GM21786 (cell line): ENCODE measurements at regions not wholly inside any gene's neighbourhood (a gene's known extent, or its start where the extent isn't known, plus 50 kb on each side); places are given as distances from the start of the nearest gene placed in this dataset.
"Not testable (repeated sequence)": the region's sequence is repeated elsewhere in the genome, so short reads cannot be mapped to it uniquely, and the experiment has no call there.

Source experiments
- ATAC-seq: cut with Tn5 transposase; IDR thresholded peaks from one replicate; pipeline ENCODE4 v1.9.1; 2021; ENCODE audit not compliant: unreplicated experiment

DNA sequence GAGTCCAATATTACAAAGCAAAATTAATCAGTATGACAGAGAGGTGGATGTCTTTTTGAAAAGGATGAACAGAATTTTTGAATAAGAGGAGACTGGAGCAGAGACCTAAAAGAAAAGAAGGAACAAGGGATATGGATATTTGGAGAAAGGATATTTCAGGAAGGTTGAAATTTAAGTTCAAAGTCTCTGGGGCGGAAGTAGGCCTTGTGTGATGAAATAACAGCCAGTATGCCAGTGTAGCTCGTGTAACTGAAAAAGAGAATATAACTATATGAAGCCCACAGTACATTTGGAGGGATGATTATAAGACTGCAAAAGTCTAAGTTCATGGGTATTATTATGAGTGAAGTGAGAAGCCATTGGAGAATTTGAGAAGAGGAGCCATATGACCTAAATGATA is 766.7 kb downstream of the GBE1 start:
- no peak for ATAC-seq

DNA sequence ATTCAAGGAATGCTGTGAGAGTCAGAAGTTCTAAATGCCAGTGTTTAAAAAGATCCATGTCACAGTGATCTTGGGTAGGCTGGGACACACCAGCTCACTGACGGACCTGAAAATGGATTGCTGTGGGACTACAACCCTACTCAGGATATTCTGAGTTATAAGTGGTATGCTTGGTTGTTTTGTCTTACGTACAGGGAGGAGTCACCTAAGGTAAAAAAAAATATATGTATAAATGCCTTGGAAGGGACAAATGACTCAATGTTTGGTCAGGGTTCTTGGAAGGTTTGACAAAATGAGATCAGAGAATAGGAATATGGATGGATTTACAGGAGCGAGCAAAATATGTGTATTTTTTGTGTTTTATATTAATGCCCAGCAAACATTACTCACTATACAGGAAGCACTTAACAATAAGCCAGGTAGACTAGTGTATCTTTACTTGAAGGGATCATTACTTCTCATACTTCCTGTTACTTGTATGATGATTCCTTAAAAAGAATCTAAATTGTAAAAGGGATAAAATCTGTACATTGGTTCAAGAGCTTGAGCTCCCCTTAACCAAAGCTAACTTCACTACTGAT is 767.3 kb downstream of the GBE1 start:
- no peak for ATAC-seq

- peak; percentile 79 for ATAC-seq
These were observed 768.1 kb downstream of the GBE1 start for GRCh38 chr3:80993241-80993945.

- no peak for ATAC-seq
These were observed 777.7 kb downstream of the GBE1 start for GRCh38 chr3:80983753-80984152.

- ATAC-seq, result no peak
These were observed 783.1 kb downstream of the GBE1 start for GRCh38 chr3:80978216-80978969.

DNA sequence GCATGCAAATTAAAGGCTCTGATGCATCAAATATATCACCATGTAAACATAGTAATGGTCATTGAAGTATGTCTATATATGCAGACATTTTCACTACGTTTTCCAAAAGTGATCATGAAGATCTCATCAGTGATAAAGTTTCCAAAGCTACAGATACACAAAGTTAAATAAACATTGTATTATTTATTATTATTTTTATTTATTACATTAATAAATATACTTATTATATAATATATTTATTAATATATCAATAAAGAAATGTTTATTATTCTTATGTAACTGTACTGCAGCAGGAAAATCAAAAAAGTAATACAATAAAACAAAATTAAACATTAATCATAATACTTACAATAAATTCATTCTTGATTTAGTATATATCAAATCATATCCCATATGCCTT is 791.2 kb downstream of the GBE1 start:
- ATAC-seq, result no peak

GRCh38 chr3:80929576-80929975 is 831.9 kb downstream of the GBE1 start:
- no peak for ATAC-seq

- ATAC-seq, result no peak
These were observed 846.6 kb downstream of the GBE1 start for GRCh38 chr3:80914854-80915253.

GRCh38 chr3:80898211-80898610 is 863.2 kb downstream of the GBE1 start:
- no peak for ATAC-seq

GRCh38 chr3:80897005-80897404 is 864.4 kb downstream of the GBE1 start:
- ATAC-seq, result not testable (repeated sequence)

- no peak for ATAC-seq
These were observed 870.9 kb downstream of the GBE1 start for GRCh38 chr3:80890571-80890970.

DNA sequence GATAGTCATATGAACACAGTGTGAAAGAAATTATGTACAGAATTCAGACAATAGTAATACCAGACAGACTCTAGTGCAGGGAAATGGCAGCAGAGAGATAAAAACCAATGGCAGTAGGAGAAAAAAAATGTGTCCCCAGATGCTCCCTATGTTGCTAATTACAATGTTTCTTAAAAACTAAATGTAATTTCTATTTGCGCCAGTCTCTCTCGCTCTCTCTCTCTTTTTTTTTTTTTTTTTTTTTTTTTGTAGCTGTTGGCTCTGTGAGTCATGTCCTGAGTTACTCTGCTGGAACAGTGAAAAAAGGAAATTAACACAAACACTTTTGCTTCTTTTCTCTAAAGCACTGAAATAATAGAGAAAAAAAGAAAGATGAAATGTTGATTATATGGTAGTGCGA is 871.9 kb downstream of the GBE1 start:
- no peak for ATAC-seq

DNA sequence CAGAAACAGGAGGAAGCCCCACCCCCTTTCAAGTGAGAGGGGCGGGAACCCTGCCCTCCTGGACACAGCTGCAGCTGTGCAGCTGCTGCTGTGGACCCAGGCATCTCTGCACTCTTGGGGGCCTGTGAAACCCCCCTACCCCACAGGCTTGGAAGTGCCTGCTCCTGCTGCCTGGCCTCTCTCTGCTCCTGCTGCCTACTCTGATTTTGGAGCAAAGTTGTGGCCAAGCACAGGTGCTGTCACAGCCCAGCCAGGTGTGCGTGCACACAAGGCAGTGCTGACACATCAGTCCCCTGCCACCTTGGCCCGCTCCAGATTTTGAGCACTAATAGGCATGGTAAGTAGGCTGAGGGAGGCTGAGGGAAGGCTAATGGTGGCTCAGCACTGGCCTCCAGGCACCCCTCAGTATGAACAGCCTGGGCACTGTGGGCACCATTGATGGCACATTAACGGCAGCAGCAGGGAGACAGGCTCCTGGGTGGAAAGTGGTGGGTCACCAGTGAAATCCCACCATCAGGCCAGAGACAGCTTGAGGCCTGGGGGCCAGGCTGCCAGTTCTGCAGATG is 890.9 kb downstream of the GBE1 start:
- ATAC-seq, result no peak

- no peak for ATAC-seq
These were observed 906.0 kb downstream of the GBE1 start for GRCh38 chr3:80855482-80855881.

- ATAC-seq, result no peak
These were observed 925.0 kb downstream of the GBE1 start for GRCh38 chr3:80836395-80836794.

GRCh38 chr3:80807577-80807976 is 953.9 kb downstream of the GBE1 start:
- no peak for ATAC-seq

- ATAC-seq, result no peak
These were observed 954.8 kb downstream of the GBE1 start for GRCh38 chr3:80806673-80807072.

DNA sequence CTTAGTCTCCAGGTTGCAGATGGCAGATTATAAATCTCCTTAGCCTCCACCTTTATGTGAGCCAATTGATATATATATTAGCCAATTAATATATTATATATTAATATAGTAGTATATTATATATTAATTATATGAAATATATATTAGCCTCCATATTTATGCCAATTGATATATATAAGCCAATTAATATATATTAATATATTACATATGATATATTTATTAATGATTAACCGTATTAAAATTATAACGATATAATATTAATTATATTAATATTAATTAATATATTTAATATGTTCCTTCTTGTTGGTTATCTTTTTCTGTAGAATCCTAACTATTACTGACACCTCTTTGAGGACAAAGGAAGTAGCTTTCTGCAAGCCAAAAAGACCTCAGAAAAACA is 972.5 kb downstream of the GBE1 start:
- ATAC-seq, result no peak

DNA sequence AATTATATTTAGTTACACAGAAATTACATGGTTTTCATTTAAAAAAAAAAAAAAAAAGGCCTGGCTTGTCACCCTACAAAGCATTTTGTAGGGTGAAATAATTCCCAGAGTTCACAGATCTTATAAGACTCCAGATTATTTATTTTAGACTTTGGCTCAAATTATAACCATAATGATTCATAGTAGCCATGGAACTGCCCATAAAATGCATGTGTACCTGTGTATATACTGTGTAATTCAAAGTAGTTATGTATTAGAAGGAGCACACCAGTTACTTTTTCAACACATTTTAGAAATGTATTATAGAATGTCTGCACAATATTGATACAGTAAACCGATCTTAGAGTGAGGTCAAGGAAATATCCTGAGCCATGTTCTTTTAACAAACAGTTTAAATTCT is 975.6 kb downstream of the GBE1 start:
- no peak for ATAC-seq

DNA sequence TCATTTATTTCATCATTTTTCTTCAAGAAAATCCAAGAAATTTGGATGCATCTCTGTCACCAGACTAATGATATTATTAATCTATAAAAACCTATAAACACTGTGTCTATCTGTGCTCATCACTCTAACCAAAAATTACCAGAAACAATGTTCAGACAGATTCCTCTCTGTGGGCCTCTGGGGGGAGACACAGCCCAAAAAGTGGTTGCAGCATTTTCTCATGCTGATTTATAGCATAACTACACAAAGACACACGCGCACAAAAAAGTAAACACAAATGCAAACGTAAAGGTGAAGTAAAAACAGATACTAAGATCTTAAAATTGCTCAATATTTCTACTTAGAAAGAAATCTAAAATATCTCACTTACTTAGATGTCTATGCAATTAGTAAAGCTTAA is 976.0 kb downstream of the GBE1 start:
- ATAC-seq, result no peak

DNA sequence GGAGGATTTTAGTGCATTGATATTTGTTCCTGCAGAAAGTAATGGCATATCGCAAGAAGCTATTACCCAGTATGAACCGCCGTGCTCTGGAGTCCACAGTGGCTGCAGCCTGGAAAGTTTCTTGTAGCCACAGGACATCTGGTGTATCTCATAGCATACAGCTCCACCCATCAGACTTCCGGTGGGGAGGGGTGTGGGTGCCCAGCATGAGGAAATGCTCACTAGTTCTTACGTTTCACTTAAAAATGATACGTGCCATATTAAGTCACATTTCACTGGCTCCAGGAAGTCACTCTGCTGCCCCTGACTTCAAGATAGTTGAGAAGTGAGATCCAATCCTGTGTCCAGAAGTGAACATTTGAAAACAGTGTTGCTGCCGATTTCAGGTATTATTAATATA is 990.4 kb downstream of the GBE1 start:
- ATAC-seq, result no peak
